Choroid plexus epithelial cell (primary cell): ENCODE measurements at regions not wholly inside any gene's neighbourhood (a gene's known extent, or its start where the extent isn't known, plus 50 kb on each side); places are given as distances from the start of the nearest gene placed in this dataset.

Source experiments
- DNase-seq: peaks from one replicate; pipeline ENCODE4 v3.0.0-alpha.2; 2010; ENCODE audit warnings: low read depth
- H3K4me3 ChIP-seq: 2 replicates; pipeline ENCODE4 v1.5.1; 2011; ENCODE audit warnings: low read depth, mild to moderate bottlenecking, control low read depth, low read length, moderate library complexity
- CTCF ChIP-seq: conservative IDR thresholded peaks from 2 replicates; pipeline ENCODE4 v1.5.1; 2011; ENCODE audit warnings: low read depth, mild to moderate bottlenecking, control low read depth, inconsistent platforms, low read length, moderate library complexity

- DNase-seq: no peak
- TF ChIP-seq CTCF: no peak
These were observed 247.6 kb upstream of the CNKSR2 start for GRCh38 chrX:21126661-21127060.

GRCh38 chrX:21131346-21131745, 242.9 kb upstream of the CNKSR2 start:
- TF ChIP-seq CTCF: no peak
- DNase-seq: no peak
- H3K4me3 ChIP-seq: no peak overlapping the region

More at GRCh38 chrX:21126661-21127060, 247.6 kb upstream of the CNKSR2 start:
- no peak overlapping the region for H3K4me3 ChIP-seq

- no peak overlapping the region for H3K4me3 ChIP-seq
- no peak for TF ChIP-seq CTCF
- no peak for DNase-seq
These were observed 242.4 kb upstream of the CNKSR2 start for GRCh38 chrX:21131786-21132185.

DNA sequence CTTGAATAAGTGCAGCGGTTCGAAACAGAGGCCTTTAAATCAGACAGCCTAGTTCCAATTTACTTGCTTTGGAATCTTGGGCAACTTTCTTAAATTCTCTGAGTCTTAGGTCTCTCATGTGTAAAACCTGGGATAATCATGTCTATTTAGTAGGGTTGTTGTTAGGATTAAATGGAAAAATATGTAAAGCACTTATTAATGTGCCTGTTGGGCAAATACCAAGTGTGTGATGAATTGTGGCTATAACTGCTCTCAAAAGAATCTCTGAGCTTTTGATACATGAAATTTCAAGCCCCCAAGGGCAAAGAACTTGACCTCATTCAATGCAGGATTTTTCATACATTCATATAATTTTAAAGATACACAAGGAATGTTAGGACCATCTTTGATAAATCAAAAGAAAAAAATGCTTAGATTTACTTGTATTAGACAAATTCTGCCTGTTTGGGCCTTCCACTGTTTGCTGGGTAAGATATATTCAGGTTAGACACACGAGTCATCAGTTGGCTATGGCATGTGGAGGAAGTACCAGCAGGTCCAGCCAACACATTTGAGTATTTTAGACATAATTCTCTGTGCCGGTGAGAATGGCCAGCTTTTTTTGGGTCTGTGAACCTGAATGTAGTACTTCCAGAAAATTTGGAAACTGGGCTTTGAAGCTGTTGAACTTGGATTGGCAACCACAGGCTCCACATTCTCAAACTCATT, 241.4 kb upstream of the CNKSR2 start:
- no peak for TF ChIP-seq CTCF
- no peak for DNase-seq
- no peak overlapping the region for H3K4me3 ChIP-seq

DNA sequence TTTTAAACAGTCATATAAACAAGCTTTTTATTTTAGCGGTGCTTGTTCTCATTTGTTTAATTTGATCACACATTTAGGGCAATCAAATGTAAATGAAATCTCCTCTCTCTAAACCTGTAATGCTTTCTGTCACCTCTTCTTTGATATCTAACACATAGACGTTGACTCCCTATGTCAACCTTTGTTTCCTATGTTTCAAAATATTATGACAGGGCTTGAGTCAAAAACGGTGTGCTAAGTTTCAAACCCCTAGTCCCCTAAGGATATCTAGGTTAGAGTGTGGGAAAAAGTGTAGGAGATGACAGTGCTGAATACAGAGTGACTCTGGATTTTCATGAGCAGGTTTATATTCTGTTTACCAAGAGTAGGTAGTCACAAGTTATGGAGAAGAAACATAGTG, 224.0 kb upstream of the CNKSR2 start:
- no peak overlapping the region for H3K4me3 ChIP-seq
- no peak for DNase-seq
- no peak for TF ChIP-seq CTCF

DNA sequence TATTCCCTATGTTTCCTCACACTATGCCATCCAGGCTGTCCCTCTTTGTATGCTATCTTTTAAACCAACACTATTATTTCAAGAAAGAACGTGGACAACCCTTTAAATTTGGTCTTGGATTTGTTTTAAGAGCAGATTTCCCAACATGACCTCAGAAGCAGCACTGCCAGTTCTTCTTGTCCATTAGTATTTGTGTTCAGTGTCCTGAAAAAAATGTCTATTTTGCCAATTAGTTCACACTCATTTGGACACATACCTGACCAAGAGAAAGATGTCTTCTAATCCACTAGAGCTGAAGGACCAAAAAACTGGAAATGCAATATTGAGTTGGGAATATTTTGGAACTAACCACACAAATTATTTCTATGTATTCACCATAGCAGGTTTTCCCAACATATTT, 223.2 kb upstream of the CNKSR2 start:
- H3K4me3 ChIP-seq: no peak overlapping the region
- no peak for DNase-seq
- no peak for TF ChIP-seq CTCF

GRCh38 chrX:21153033-21153432, 221.2 kb upstream of the CNKSR2 start:
- TF ChIP-seq CTCF: no peak
- H3K4me3 ChIP-seq: no peak overlapping the region
- no peak for DNase-seq
